IPS-NIHi7 (cell line): ENCODE measurements at regions not wholly inside any gene's neighbourhood (a gene's known extent, or its start where the extent isn't known, plus 50 kb on each side); places are given as distances from the start of the nearest gene placed in this dataset.
"Not testable (repeated sequence)": the region's sequence is repeated elsewhere in the genome, so short reads cannot be mapped to it uniquely, and the experiment has no call there.

ENCODE experiments used
- DNase-seq: peaks from one replicate; pipeline ENCODE4 v3.0.0; 2012; ENCODE audit warnings: mixed read lengths; ENCODE audit errors: extremely low spot score

DNA sequence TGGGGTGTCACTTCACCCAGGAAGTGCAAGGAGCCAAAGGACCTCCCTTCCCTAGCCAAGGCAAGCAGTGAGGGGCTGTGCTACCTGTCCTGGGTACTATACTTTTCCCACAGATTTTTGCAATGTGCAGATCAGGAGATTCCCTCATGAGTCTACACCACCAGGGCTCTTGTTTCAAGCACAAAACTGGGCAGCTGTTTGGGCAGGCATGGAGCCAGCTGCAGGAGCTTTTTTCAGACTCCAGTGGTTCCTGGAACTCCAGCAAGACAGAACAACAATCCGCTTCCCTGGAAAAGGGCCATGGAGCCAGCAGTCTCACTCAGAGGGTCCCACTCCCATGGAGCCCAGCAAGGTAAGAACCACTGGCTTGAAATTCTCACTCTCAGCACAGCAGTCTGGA lies 1649.6 kb downstream of the LRRC4C start:
- no peak for DNase-seq

DNA sequence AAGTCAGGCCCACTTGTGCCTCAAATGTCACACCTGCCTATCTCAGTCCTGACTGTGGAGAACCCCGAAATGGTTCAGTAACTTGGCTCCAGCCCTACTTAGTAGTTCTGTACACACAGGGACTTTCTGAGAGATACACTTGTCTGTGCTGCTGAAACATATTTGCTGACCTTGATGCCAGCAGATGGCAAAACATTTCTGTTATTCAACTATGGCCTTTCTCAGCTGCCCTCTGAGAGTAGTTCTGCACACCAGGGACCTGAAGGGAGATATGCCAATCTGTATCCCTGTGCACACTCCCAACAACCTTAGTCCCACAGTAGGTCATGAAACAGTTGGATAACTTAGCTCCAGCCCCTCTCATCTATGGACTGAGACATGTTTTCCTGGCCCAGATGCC lies 1651.5 kb downstream of the LRRC4C start:
- DNase-seq: no peak

DNA sequence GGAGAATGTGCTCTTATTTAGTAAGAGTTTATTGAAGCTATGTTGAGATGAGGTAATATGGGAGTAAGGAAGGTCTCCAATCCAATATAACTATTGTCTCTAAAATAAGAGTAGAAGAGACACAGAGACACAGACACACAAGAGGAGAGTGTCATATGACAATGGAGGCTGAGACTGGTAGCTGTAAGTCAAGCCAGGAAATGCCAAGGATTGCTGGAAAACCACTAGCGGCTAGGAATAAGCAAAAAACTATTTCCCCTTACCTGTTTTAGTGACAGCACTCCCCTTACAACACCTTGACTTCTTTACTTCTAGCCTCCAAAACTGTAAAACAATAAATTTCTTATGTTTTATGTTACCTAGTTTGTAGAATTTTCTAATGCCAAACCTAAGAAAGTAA lies 1652.8 kb downstream of the LRRC4C start:
- DNase-seq: no peak

DNA sequence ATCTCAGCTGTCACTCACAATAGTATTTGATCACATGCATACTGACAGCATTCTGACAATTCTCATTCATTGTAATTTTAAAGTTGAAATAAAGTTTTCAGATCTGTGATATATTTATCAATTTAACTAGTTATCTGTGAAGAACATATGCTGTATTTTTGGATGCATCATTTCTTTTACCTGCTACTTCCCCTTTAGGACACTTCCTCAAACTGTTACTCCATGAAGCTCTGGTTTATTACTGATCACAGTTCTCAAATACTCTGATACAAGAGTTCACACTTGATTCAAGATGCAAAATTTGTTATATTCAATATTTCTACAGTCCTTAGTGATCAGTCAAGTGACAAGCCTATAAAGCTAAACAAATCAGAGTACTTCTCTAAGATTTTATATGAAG lies 1655.2 kb downstream of the LRRC4C start:
- DNase-seq: no peak

DNA sequence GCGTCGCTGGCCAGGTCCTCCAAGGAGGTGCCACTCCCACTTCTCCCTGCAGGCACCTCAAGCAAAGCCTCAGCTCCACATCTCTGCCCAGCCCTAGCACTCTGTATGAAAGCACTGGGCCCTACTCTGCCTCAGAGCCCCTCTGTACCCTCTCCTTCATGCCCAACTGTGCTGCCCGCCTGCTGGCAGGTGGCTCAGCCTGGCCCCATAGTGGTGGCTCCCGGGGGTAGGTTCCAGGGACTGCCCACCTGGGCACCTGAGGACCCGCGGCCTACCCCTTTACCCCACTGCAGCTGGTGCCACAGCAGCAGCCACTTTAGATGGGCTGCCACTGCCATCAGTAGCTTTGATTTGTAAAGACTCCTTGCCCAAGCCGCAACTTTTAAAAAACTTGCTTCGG lies 1672.8 kb downstream of the LRRC4C start:
- DNase-seq: no peak

DNA sequence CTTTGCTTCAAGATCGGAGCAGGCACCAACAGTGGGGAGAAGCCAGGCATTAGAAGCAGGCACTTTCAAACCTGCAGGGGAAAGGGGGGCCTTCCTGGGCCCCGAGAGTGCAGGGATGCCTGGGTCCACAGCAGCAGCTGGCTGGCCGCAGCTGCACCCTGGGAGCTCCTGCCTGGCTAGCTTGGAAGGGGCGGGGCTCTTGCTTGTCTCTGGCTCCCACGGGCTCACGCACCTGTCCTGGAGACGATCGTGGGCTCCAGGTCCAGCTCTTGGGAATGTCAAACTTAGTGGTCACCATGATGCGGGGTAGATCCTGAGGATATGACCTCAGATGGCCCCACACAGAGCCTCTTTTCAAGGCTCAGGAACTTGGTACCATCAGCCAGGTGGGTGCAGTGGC lies 1673.2 kb downstream of the LRRC4C start:
- no peak for DNase-seq

DNA sequence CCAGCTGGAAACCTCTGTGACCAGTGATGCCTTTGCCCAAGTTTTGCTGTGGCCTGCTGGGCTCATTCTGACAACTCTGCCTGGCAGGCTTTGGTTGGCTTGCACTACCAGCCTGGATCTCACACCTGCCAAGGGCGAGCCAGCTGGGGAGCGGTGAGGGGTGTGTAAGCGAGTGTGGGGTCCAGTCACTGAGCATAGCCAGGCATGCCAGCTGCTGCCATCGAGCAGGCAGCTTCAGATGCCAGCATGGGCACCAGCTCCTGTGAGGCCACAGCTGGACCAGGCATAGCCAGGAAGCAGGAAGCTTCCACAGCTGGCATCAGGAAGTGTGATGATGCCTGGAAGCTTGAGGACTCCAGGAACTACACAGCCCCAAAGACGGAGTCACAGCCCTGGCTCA lies 1674.6 kb downstream of the LRRC4C start:
- DNase-seq: no peak

DNA sequence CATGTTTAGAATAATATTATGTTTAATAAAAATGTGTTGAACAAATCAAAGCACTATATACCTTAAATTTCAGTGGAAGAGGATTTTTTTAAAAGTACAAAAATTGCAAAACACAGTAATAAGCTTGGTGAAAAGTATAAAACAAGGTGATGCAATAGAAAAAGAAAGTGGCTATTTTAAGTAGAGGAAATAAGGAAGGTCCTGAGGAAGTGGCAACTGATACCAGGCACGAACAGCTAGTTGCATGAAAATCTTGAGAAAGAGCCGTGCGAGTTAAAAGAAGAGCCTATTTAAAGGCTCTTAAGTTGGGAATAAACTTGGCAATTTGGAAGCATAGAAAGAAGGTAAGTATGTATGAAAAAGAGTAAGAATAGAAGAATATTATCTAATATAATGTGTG lies 1679.3 kb downstream of the LRRC4C start:
- no peak for DNase-seq

DNA sequence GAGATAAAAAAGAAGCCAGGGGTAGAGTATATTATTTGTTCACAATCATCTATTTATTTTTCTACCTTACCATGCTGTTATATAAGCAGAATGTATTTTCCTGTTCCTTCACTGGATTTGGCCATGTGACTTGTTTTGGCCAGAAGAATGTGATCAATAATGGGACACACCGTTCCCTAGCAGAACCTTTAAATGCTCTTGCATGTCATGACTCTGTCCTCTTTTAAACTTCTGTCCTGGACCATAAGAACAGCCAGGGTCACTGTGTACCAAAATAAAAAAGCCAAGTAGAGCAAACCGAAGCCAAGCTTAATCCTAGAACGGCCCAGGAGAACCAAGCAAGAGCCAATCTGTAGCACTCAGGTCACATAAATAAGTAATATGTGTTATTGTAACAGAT lies 1682.4 kb downstream of the LRRC4C start:
- DNase-seq: no peak

DNA sequence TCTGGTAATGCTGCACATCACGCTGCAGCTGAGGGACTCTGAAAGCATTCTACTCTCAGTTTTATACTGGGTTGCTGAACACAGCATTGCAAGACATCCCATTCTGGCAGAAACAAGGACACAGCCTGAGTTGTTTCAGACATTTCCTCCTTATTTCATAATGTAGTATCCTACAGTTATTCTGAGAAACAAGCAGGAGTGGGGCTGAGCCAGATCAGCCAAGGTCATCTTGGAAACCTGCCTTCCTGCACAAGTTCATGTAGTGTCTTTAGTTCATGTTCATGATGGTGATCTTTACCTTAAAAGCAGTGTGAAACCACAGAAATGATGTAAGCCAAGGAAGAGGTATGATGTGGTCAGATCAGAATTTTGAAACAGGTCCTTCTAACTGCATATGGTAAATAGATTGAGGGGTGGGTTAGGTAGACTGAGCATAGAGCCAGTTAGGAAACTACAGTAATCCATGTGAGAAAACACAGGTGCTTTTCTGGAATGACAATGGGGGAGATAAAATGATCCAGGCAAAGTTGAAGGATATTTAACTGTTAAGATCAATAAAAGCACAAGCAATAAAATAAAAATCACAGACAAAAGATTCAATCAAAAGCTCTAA lies 1686.8 kb downstream of the LRRC4C start:
- no peak for DNase-seq

DNA sequence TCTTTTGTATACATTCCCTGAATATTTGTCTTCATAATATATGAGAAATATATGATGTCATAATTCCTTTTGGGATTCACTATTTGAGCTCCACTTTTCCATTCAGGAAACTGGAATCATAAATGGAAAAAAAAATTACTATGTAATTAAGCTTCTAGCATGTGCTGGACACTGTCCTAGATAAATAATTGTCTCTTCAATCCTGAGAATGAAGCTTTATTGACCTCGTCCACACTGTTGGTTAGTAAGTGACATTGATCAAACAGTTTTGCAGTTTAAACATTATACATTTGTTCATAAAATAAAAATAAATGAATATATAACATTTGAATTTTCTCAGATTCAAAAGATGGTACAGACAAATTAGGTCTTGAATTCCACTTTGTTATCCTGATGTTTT lies 1691.2 kb downstream of the LRRC4C start:
- DNase-seq: no peak

DNA sequence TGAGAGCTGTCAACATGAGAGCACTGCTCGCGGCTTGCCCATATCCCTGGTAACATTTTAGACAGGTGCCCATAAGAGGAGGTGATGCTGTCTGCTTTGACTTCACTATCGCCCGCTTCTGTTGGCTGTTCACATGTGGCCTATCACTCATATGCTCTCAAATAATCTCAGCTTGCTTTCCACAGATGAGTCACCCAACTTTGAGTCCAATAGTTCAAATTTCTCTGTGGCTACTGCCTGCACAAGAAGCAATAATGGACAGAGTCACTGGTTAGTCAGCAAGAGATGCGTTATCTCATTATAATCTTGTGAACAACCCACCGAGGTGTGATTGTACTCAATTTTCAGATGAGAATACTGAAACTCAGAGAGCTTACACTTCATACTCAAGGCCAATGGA lies 1714.1 kb downstream of the LRRC4C start:
- DNase-seq: no peak

DNA sequence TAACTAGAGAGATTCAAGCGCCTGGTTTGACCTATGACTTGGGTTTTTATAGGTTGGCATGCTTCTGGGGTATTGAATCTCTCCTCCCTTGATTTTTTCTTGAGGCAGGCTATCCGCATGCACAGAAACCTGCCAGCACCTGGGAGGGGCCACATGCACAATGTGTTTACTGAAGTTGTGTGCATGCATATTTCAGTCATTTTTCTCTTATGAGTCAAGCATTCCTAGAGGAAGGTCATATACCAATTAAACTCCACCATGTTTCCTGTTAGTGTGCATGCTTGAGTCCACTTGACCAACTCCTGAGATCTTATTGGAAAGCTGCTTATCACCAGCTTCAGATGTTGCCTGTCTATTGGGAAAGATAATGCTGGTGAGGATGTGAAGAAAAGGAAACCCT lies 1718.4 kb downstream of the LRRC4C start:
- DNase-seq: no peak

DNA sequence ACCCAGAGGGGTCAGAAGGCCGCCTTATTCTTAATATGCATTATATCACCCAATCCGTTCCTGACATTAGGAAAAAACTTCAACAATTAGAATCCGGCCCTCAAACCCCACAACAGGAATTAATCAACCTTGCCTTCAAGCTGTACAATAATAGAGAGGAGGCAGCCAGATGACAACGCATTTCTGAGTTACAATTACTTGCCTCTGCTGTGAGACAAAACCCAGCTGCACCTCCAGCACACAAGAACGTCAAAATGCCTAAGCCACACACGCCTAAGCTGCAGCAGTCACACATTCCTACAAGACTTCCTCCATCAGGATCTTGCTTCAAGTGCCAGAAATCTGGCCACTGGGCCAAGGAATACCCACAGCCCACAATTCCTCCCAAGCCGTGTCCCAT lies 1723.1 kb downstream of the LRRC4C start:
- not testable (repeated sequence) for DNase-seq

DNA sequence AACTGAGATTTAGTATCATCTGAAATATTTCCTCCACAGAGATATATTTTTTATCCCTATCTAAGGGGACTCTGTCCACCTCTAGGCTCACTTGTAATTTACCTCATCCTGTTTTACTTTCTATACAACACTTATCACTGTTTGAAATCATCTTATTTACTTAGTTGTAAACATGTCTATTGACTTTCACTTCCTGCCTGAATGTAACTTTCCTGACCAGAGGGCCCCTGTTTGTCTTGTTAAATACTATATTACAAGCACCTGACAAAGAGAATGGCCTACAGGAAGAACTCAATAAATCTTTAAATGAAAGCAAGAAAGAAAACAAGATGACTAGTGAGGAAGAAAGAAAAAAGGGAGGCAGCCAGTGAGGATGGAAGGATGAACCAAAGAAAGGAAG lies 1727.5 kb downstream of the LRRC4C start:
- no peak for DNase-seq

DNA sequence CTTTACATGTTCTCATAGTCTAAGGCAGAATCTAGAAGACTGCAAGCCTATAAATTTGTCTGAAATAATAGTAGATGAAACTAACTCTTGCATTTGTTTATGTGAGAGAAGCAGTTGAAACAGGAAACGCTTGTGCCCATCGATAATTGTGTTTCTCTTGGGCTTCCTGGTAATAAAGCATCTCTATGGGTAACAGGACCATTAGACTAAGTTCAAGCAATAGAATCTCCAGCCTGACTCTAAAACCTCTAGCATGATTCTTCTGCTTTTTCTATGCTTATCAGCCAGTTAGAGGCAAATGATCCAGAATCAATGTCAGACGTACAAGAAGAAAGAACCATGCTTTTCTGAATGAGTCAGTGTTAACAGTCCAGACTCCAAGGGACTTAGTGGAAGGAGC lies 1734.4 kb downstream of the LRRC4C start:
- no peak for DNase-seq

DNA sequence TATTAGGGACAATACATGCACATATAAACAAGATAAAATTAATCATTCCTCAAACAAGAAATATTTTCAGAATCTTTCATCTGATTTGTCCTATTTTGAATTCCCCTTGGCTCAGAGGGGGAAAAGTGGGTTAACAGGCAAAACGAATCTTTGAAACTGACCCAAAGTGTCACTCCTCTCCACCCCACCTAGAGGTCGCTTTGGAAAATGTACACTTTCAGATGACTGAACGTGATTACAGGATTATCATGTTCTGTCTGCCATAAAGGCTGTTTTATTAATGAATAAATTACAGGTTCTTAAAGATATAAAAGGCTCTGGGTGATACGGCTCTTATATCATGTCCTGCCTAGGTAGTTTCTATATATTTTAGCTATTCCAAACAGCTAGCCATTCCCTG lies 1735.0 kb downstream of the LRRC4C start:
- DNase-seq: no peak

DNA sequence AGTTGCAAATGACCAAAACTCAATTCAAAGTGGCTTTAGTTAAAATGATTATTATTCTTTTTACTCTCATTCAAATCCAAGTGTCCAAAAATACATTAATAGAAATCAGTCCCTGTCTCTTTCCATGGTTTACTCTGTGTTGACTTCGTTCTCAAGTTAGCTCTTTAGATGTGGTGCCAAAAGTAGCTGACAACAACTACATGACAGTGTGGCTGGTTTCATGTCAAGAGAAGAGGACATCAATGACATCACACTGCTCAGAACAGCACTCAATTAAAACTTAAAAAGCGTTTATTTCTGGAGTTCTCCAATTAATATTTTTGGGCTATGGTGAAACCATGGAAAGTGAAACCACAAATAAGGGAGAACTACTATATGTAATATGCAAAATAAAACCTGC lies 1746.9 kb downstream of the LRRC4C start:
- no peak for DNase-seq

DNA sequence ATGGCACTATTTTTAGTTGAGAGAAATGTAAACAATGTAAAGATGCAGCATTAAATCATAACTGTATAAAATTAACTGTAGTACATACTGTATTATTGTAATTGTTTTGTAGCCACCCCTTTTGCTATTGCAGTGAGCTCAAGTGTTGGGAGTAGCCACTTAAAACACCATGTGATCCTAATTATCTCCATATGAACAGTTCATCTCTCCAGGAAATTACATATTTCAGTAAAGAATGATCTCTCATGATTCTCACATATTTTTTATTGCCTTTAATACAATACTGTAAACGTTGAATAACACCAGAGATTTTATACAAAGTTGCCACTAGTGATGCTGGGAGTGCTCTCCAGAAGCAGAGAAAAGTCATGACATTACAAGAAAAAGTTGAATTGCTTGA lies 1768.6 kb downstream of the LRRC4C start:
- no peak for DNase-seq

DNA sequence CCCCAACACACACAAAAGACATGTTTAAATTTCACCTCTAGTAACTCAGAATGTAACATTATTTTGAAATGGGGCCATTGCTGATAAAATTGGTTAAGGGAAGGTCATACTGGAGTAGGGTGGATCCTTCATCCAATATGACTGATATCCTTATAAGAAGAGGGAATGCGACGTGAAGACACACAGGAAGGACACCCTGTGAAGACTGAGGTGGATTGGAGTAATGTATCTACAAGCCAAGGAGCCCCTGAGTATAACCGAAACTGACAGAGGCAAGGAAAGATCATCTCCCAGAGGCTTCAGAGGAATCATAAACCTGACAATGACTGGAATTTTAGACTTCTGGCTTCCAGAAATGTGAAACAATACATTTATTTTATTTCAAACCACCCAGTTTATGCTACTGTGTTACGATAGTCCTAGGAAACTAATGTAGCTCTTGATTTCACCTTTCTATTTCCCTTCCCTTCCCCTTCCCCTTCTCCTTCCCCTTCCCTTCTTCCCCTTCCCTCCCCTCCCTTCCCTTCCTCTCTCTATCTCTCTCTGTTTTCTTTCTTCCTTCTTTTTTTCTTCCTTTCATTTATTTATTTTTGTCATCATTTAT lies 1775.4 kb downstream of the LRRC4C start:
- no peak for DNase-seq

DNA sequence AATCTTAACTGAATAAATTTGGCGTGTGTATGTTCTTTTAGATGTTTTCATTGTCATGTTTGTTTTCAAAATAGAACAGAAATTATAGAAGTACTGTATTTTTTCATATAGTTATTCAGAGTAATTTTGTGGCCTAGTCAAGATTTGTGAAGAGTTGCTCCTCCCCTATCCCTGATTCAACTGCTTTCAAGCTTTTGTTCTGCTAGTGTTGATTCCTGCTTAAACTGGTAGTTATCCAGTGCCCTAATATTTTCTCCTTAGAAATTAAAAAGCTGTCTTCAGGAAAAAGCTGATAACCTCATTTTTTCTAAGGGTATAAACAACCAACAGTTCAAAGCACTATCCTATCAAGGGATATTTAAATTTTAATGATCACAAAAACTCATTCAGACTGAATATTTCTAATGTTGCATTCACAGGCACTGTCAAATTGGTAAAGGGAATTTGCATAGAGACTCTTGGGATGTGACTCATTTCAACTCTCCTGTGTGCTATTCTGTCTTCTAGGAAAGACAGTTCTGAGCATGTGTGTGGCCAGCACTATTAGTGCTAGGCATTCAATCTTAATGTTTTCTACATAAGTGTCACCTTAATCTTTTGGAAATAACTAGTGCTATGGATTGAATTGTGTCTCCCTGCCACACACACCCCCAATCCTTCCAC lies 1776.0 kb downstream of the LRRC4C start:
- no peak for DNase-seq

DNA sequence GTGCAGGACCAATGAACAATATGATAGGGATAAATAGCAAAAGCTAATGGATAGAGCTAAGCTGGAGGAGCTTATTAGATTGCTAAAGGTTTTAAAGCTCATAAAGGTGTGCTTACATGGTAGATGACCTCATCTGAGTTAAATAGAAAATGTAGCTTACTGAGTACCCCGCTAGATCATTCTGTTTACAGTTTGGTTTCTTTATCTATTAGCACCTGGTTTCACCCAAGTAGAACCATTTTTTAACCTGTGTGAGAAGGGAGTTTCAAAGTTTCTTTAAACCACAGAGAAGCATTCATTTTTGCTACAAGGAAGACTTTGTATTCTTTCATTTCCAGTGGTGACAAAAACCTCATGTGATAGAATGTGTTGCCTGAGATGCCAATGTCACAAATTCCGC lies 1778.0 kb downstream of the LRRC4C start:
- no peak for DNase-seq

DNA sequence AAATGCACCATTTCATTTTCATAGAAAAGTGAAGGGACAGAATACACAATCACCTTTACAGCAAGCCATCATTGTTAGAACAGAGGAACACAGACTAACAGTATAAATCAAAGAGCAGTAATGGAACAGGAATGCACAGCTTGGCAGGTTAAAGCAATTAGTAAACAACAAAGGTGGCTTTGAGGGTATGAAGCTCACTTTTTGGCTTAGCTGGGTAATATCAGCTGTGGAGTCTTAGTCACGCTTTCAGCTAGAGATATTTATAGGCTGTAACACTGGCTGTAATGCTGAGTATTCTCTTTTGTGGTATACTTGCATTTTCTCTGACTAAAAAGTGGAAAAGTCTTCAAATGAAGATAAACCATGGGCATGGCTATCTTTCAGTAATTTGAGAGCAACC lies 1780.5 kb downstream of the LRRC4C start:
- DNase-seq: no peak

DNA sequence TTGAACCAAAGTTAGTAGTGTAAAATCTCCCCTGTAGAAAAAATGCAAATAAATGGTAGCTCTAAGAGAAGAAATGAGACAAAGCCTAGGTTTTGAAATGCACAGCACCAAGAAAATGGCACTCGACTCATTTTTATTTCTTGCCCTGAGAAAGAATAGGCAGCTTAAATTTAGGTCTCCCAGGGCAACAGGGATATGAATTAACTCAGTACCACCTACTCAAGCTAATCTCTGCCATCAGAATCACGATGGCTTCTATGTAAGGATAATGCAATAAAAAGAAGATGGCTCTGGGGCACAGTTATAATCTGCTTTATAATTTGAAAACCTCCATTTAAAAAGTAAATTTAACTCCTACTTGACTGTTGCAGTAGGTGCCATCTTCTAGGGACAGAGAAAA lies 1784.3 kb downstream of the LRRC4C start:
- DNase-seq: no peak
